OCI-LY3 (cell line): ENCODE measurements at regions not wholly inside any gene's neighbourhood (a gene's known extent, or its start where the extent isn't known, plus 50 kb on each side); places are given as distances from the start of the nearest gene placed in this dataset.
"Not testable (repeated sequence)": the region's sequence is repeated elsewhere in the genome, so short reads cannot be mapped to it uniquely, and the experiment has no call there.

Source experiments
- H2AFZ ChIP-seq: fragments of 200-600, 300-600 bp; shearing (Covaris generic); 2 replicates; pipeline ENCODE4 v1.6.0; 2014; ENCODE audit warnings: antibody characterized with exemption, low read depth, low read length
- H3K27ac ChIP-seq: fragments of 200-600, 300-600 bp; sonication (generic); 2 replicates; pipeline ENCODE4 v1.5.1; 2014; ENCODE audit warnings: mild to moderate bottlenecking, low read length, moderate library complexity, mixed read lengths
- H3K27me3 ChIP-seq: fragments of 200-600, 300-600 bp; sonication (generic); 2 replicates; pipeline ENCODE4 v1.6.1; 2014; ENCODE audit warnings: low read depth, low read length, mixed read lengths
- H3K36me3 ChIP-seq: fragments of 200-600, 300-600 bp; sonication (generic); replicated peaks from 2 replicates; pipeline ENCODE3; 2014; ENCODE audit warnings: low read depth, low read length, mixed read lengths
- H3K4me1 ChIP-seq: fragments of 300-600, 200-600 bp; sonication (generic); 2 replicates; pipeline ENCODE4 v1.6.1; 2014; ENCODE audit warnings: low read length, mixed read lengths
- H3K4me2 ChIP-seq: fragments of 200-600, 300-600 bp; sonication (generic); 2 replicates; pipeline ENCODE4 v1.6.1; 2014; ENCODE audit warnings: low read length, mixed read lengths
- H3K4me3 ChIP-seq: fragments of 300-600, 200-600 bp; sonication (generic); 2 replicates; pipeline ENCODE4 v1.5.1; 2014; ENCODE audit warnings: antibody characterized with exemption, mild to moderate bottlenecking, low read length, moderate library complexity
- H3K79me2 ChIP-seq: fragments of 300-600, 200-600 bp; shearing (Covaris generic); 2 replicates; pipeline ENCODE4 v1.6.1; 2014; ENCODE audit warnings: mild to moderate bottlenecking, low read length, mixed read lengths
- H3K9ac ChIP-seq: fragments of 300-600, 200-600 bp; shearing (Covaris generic); 2 replicates; pipeline ENCODE4 v1.6.0; 2014; ENCODE audit warnings: mild to moderate bottlenecking, low read length, moderate library complexity
- H3K9me3 ChIP-seq: fragments of 200-600, 300-600 bp; shearing (Covaris generic); 2 replicates; pipeline ENCODE4 v1.6.1; 2014; ENCODE audit warnings: low read length, mixed read lengths; ENCODE audit not compliant: insufficient read depth
- H4K20me1 ChIP-seq: fragments of 200-600, 300-600 bp; sonication (generic); 2 replicates; pipeline ENCODE4 v1.6.1; 2016; ENCODE audit warnings: low read length, mixed read lengths; ENCODE audit not compliant: insufficient read depth
- EZH2phosphoT487 ChIP-seq: fragments of 200-600 bp; shearing (Covaris generic); IDR thresholded peaks from 2 replicates; pipeline ENCODE4 v1.6.1; 2018; ENCODE audit warnings: antibody characterized with exemption, mixed run types, low read depth
- TF ChIP-seq, protein P1 (sequence below): fragments of 200-600, 300-600 bp; sonication (generic); IDR thresholded peaks from 2 replicates; pipeline ENCODE4 v1.5.1; 2014; ENCODE audit warnings: antibody characterized with exemption, low read length, low read depth

- Histone ChIP-seq H3K9ac (no peak overlapping the region), H3K4me2 (no peak overlapping the region), H3K4me3 (no peak overlapping the region), H2AFZ (no peak overlapping the region), H3K4me1 (peaks cover 7% of the 10 kb centered on the region), H3K27ac (no peak overlapping the region), H3K27me3 (no peaks in the 10 kb centered on the region), H4K20me1 (no peaks in the 10 kb centered on the region), H3K79me2 (no peaks in the 10 kb centered on the region), H3K9me3 (no peaks in the 10 kb centered on the region), H3K36me3 (no peaks in the 10 kb centered on the region)
- TF ChIP-seq, protein P1, sequence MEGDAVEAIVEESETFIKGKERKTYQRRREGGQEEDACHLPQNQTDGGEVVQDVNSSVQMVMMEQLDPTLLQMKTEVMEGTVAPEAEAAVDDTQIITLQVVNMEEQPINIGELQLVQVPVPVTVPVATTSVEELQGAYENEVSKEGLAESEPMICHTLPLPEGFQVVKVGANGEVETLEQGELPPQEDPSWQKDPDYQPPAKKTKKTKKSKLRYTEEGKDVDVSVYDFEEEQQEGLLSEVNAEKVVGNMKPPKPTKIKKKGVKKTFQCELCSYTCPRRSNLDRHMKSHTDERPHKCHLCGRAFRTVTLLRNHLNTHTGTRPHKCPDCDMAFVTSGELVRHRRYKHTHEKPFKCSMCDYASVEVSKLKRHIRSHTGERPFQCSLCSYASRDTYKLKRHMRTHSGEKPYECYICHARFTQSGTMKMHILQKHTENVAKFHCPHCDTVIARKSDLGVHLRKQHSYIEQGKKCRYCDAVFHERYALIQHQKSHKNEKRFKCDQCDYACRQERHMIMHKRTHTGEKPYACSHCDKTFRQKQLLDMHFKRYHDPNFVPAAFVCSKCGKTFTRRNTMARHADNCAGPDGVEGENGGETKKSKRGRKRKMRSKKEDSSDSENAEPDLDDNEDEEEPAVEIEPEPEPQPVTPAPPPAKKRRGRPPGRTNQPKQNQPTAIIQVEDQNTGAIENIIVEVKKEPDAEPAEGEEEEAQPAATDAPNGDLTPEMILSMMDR = no peak
- no peak for TF ChIP-seq EZH2phosphoT487
These were observed 99.6 kb downstream of the CAPZA3 start for GRCh38 chr12:18837505-18837904.

GRCh38 chr12:18840997-18841396 lies 103.1 kb downstream of the CAPZA3 start:
- H3K27ac ChIP-seq, H3K36me3 ChIP-seq, H3K9me3 ChIP-seq, H3K4me3 ChIP-seq, H2AFZ ChIP-seq, H3K4me1 ChIP-seq, H3K79me2 ChIP-seq, H3K9ac ChIP-seq, H3K27me3 ChIP-seq, H4K20me1 ChIP-seq: not testable (repeated sequence)
- H3K4me2 ChIP-seq = peak overlapping the region; percentile 30; the same call in 1 of the 2 replicates

GRCh38 chr12:18849080-18849479 lies 111.2 kb downstream of the CAPZA3 start:
- Histone ChIP-seq H3K4me1 (no peaks in the 10 kb centered on the region), H3K9ac (no peak overlapping the region), H3K4me2 (no peak overlapping the region), H3K27me3 (no peaks in the 10 kb centered on the region), H4K20me1 (no peaks in the 10 kb centered on the region), H2AFZ (no peak overlapping the region), H3K27ac (no peak overlapping the region), H3K36me3 (no peaks in the 10 kb centered on the region), H3K79me2 (no peaks in the 10 kb centered on the region), H3K4me3 (no peak overlapping the region), H3K9me3 (no peaks in the 10 kb centered on the region)
- TF ChIP-seq, protein P1 = no peak
- TF ChIP-seq EZH2phosphoT487 = no peak

- TF ChIP-seq, protein P1 = no peak
- TF ChIP-seq EZH2phosphoT487 = no peak
- Histone ChIP-seq H4K20me1 (no peaks in the 10 kb centered on the region), H3K9me3 (no peaks in the 10 kb centered on the region), H3K4me2 (no peak overlapping the region), H3K36me3 (no peaks in the 10 kb centered on the region), H3K9ac (no peak overlapping the region), H3K4me3 (no peak overlapping the region), H3K4me1 (no peaks in the 10 kb centered on the region), H3K27ac (no peak overlapping the region), H2AFZ (no peak overlapping the region), H3K27me3 (no peaks in the 10 kb centered on the region), H3K79me2 (no peaks in the 10 kb centered on the region)
These were observed 111.8 kb downstream of the CAPZA3 start for GRCh38 chr12:18849761-18850160.

GRCh38 chr12:18850752-18851151 lies 112.8 kb downstream of the CAPZA3 start:
- TF ChIP-seq, protein P1 = no peak
- TF ChIP-seq EZH2phosphoT487 = no peak
- H3K4me1 ChIP-seq = no peaks in the 10 kb centered on the region

More at GRCh38 chr12:18850752-18851151, 112.8 kb downstream of the CAPZA3 start:
- Histone ChIP-seq H3K27me3 (no peaks in the 10 kb centered on the region), H3K79me2 (no peaks in the 10 kb centered on the region), H3K9me3 (no peaks in the 10 kb centered on the region), H2AFZ (no peak overlapping the region), H3K9ac (no peak overlapping the region), H3K27ac (no peak overlapping the region), H3K36me3 (no peaks in the 10 kb centered on the region), H4K20me1 (no peaks in the 10 kb centered on the region), H3K4me3 (no peak overlapping the region), H3K4me2 (no peak overlapping the region)
